Parathyroid adenoma (tissue), 2 donors: ENCODE measurements at regions not wholly inside any gene's neighbourhood (a gene's known extent, or its start where the extent isn't known, plus 50 kb on each side); places are given as distances from the start of the nearest gene placed in this dataset.
A peak's percentile ranks its signal among the peaks of the same experiment; 100 is the strongest.

Experiments used
- H2AFZ ChIP-seq: fragments of 300-600 bp; sonication (generic); one replicate; pipeline ENCODE4 v1.7.0; 2017; ENCODE audit warnings: antibody characterized with exemption, mild to moderate bottlenecking
- H3K27ac ChIP-seq: fragments of 300-600 bp; sonication (generic); one replicate; pipeline ENCODE4 v1.7.0; 2017
- H3K27me3 ChIP-seq: fragments of 300-600 bp; sonication (generic); one replicate; pipeline ENCODE4 v1.7.0; 2017; ENCODE audit warnings: low read length; ENCODE audit not compliant: control insufficient read depth, insufficient read depth
- H3K36me3 ChIP-seq: fragments of 300-600 bp; sonication (generic); one replicate; pipeline ENCODE4 v1.7.0; 2017; ENCODE audit warnings: low read length; ENCODE audit not compliant: control insufficient read depth, insufficient read depth
- H3K4me1 ChIP-seq: fragments of 300-600 bp; sonication (generic); one replicate; pipeline ENCODE4 v1.7.0; 2017; ENCODE audit warnings: control low read depth
- H3K4me2 ChIP-seq: fragments of 300-600 bp; sonication (generic); one replicate; pipeline ENCODE4 v1.7.0; 2017; ENCODE audit warnings: low read length
- H3K4me3 ChIP-seq: fragments of 300-600 bp; sonication (generic); one replicate; pipeline ENCODE4 v1.7.0; 2017; ENCODE audit warnings: low read depth, low read length
- H3K79me2 ChIP-seq: fragments of 300-600 bp; sonication (generic); one replicate; pipeline ENCODE4 v1.7.0; 2017; ENCODE audit warnings: control low read depth
- H3K9ac ChIP-seq: fragments of 300-600 bp; sonication (generic); one replicate; pipeline ENCODE4 v1.7.0; 2017; ENCODE audit warnings: mild to moderate bottlenecking
- H3K9me3 ChIP-seq: fragments of 300-600 bp; sonication (generic); one replicate; pipeline ENCODE4 v1.7.0; 2017; ENCODE audit warnings: low read length; ENCODE audit not compliant: control insufficient read depth
- CTCF ChIP-seq: fragments of 300-600 bp; sonication (generic); IDR thresholded peaks from one replicate; pipeline ENCODE4 v1.7.0; 2017; ENCODE audit warnings: antibody characterized with exemption, mild to moderate bottlenecking
- donor health status: primary hyperparathyroidism.

- H3K79me2 ChIP-seq, result no peaks in the 10 kb centered on the region
- no peaks in the 10 kb centered on the region for H3K27me3 ChIP-seq
- H3K36me3 ChIP-seq, result no peaks in the 10 kb centered on the region
- H3K27ac ChIP-seq, result peak overlapping the region; percentile 74
- no peak for TF ChIP-seq CTCF
- no peak overlapping the region for H3K9ac ChIP-seq
- no peak overlapping the region for H3K4me2 ChIP-seq
- H3K9me3 ChIP-seq, result no peaks in the 10 kb centered on the region
- no peak overlapping the region for H3K4me3 ChIP-seq
- peaks cover 27% of the 10 kb centered on the region for H3K4me1 ChIP-seq
- peak overlapping the region; percentile 48 for H2AFZ ChIP-seq
Observed at GRCh38 chr5:103451261-103451660, 111.3 kb downstream of the NUDT12 start.

GRCh38 chr5:103450333-103451061, 112.1 kb downstream of the NUDT12 start:
- Histone ChIP-seq H3K36me3 (no peaks in the 10 kb centered on the region), H3K27me3 (no peaks in the 10 kb centered on the region), H3K79me2 (no peaks in the 10 kb centered on the region), H3K4me1 (peaks cover 31% of the 10 kb centered on the region), H3K9me3 (no peaks in the 10 kb centered on the region), H3K27ac (no peak overlapping the region), H2AFZ (peak overlapping the region; percentile 48), H3K4me3 (no peak overlapping the region), H3K9ac (no peak overlapping the region), H3K4me2 (no peak overlapping the region)
- no peak for TF ChIP-seq CTCF

- H3K4me3 ChIP-seq, result no peak overlapping the region
Observed at GRCh38 chr5:103446813-103447212, 115.8 kb downstream of the NUDT12 start.

GRCh38 chr5:103445426-103446035, 117.1 kb downstream of the NUDT12 start:
- Histone ChIP-seq H3K4me3 (no peak overlapping the region), H3K9ac (no peak overlapping the region), H3K36me3 (no peaks in the 10 kb centered on the region), H3K27me3 (no peaks in the 10 kb centered on the region), H3K79me2 (no peaks in the 10 kb centered on the region), H3K27ac (peak overlapping the region; percentile 71), H3K4me1 (peaks cover 30% of the 10 kb centered on the region), H2AFZ (peak overlapping the region; percentile 66), H3K9me3 (no peaks in the 10 kb centered on the region), H3K4me2 (no peak overlapping the region)
- TF ChIP-seq CTCF, result no peak

More at GRCh38 chr5:103446813-103447212, 115.8 kb downstream of the NUDT12 start:
- Histone ChIP-seq H3K79me2 (no peaks in the 10 kb centered on the region), H3K9ac (no peak overlapping the region), H2AFZ (no peak overlapping the region), H3K27ac (no peak overlapping the region), H3K4me1 (peaks cover 39% of the 10 kb centered on the region), H3K9me3 (no peaks in the 10 kb centered on the region), H3K36me3 (no peaks in the 10 kb centered on the region), H3K4me2 (no peak overlapping the region), H3K27me3 (no peaks in the 10 kb centered on the region)
- no peak for TF ChIP-seq CTCF
